Prostate gland (tissue), 2 donors: ENCODE measurements at regions not wholly inside any gene's neighbourhood (a gene's known extent, or its start where the extent isn't known, plus 50 kb on each side); places are given as distances from the start of the nearest gene placed in this dataset.

Experiments
- POLR2A ChIP-seq: fragments of 450-650 bp; IDR thresholded peaks from one replicate; pipeline ENCODE4 v1.6.1; 2016; ENCODE audit warnings: antibody characterized with exemption, mild to moderate bottlenecking
- POLR2AphosphoS5 ChIP-seq: sonication (generic); formaldehyde crosslinking; IDR thresholded peaks from one replicate; pipeline ENCODE4 v1.6.1; 2017; ENCODE audit warnings: antibody characterized with exemption
- TF ChIP-seq, protein P1 (sequence below), 4 experiments: fragments of 200-600 bp in 2 of 4; fragments of 450-650 bp in 2 of 4; sonication (generic) in 2 of 4; IDR thresholded peaks; 1 replicate in 3 of 4; 2 replicates in 1 of 4; pipeline ENCODE4 v1.5.1; 2016 to 2019; ENCODE audit warnings: antibody characterized with exemption in 4 of 4, mild to moderate bottlenecking in 2 of 4, moderate library complexity in 2 of 4

DNA sequence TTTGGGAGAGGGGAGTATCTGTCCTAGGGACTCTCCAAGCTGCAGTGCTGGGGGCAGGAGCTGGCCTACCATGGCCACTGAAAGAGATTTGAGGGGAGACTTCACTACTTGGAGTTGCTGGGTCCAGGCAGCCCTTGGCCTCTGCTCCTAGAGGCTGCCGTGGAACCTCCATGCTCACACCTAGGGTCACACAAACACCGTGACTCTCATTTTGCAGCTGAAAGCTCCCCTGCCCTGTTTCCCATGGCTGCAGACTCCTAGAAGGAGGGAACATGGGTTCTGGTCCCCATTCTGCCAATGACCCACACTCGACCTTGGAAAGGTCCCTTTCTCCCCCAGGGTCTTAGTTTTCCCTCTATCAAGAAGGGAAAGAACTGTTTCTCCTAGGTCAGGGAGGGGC, 147.1 kb upstream of the PPP1R26 start:
- TF ChIP-seq, protein P1, sequence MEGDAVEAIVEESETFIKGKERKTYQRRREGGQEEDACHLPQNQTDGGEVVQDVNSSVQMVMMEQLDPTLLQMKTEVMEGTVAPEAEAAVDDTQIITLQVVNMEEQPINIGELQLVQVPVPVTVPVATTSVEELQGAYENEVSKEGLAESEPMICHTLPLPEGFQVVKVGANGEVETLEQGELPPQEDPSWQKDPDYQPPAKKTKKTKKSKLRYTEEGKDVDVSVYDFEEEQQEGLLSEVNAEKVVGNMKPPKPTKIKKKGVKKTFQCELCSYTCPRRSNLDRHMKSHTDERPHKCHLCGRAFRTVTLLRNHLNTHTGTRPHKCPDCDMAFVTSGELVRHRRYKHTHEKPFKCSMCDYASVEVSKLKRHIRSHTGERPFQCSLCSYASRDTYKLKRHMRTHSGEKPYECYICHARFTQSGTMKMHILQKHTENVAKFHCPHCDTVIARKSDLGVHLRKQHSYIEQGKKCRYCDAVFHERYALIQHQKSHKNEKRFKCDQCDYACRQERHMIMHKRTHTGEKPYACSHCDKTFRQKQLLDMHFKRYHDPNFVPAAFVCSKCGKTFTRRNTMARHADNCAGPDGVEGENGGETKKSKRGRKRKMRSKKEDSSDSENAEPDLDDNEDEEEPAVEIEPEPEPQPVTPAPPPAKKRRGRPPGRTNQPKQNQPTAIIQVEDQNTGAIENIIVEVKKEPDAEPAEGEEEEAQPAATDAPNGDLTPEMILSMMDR (IDR thresholded peaks at IDR 0.05): no peak
- TF ChIP-seq POLR2A (no peak), POLR2AphosphoS5 (no peak)
